ENCODE measurements at regions not wholly inside any gene's neighbourhood (a gene's known extent, or its start where the extent isn't known, plus 50 kb on each side); places are given as distances from the start of the nearest gene placed in this dataset.

GRCh38 chr7:136714062-136714461 lies 154.4 kb upstream of the CHRM2 start:
- no peak for DNase-seq (ENCODE audit: extremely low read depth, low read depth)
- no peak overlapping the region for H3K4me3 ChIP-seq (replicated peaks; ENCODE audit: low read depth, low read length)
- no peak for TF ChIP-seq CTCF (IDR thresholded peaks at IDR 0.05; ENCODE audit: low read depth, low read length, missing control alignments)

- H3K4me3 ChIP-seq (replicated peaks; ENCODE audit: low read depth, low read length): no peak overlapping the region
- DNase-seq (ENCODE audit: extremely low read depth, low read depth): no peak
- no peak for TF ChIP-seq CTCF (IDR thresholded peaks at IDR 0.05; ENCODE audit: low read depth, low read length, missing control alignments)
These were observed 157.7 kb upstream of the CHRM2 start for GRCh38 chr7:136710751-136711150.

GRCh38 chr7:136709876-136710275 lies 158.6 kb upstream of the CHRM2 start:
- TF ChIP-seq CTCF (IDR thresholded peaks at IDR 0.05; ENCODE audit: low read depth, low read length, missing control alignments): no peak
- no peak for DNase-seq (ENCODE audit: extremely low read depth, low read depth)
- H3K4me3 ChIP-seq (replicated peaks; ENCODE audit: low read depth, low read length): no peak overlapping the region

GRCh38 chr7:136702913-136703312 lies 165.5 kb upstream of the CHRM2 start:
- H3K4me3 ChIP-seq (replicated peaks; ENCODE audit: low read depth, low read length): no peak overlapping the region
- TF ChIP-seq CTCF (IDR thresholded peaks at IDR 0.05; ENCODE audit: low read depth, low read length, missing control alignments): no peak
- no peak for DNase-seq (ENCODE audit: extremely low read depth, low read depth)

GRCh38 chr7:136698977-136699376 lies 169.5 kb upstream of the CHRM2 start:
- H3K4me3 ChIP-seq (replicated peaks; ENCODE audit: low read depth, low read length): no peak overlapping the region
- no peak for DNase-seq (ENCODE audit: extremely low read depth, low read depth)
- TF ChIP-seq CTCF (IDR thresholded peaks at IDR 0.05; ENCODE audit: low read depth, low read length, missing control alignments): no peak

GRCh38 chr7:136698231-136698630 lies 170.2 kb upstream of the CHRM2 start:
- no peak for DNase-seq (ENCODE audit: extremely low read depth, low read depth)
- no peak overlapping the region for H3K4me3 ChIP-seq (replicated peaks; ENCODE audit: low read depth, low read length)
- TF ChIP-seq CTCF (IDR thresholded peaks at IDR 0.05; ENCODE audit: low read depth, low read length, missing control alignments): no peak

- no peak overlapping the region for H3K4me3 ChIP-seq (replicated peaks; ENCODE audit: low read depth, low read length)
- no peak for TF ChIP-seq CTCF (IDR thresholded peaks at IDR 0.05; ENCODE audit: low read depth, low read length, missing control alignments)
- DNase-seq (ENCODE audit: extremely low read depth, low read depth): no peak
These were observed 171.2 kb upstream of the CHRM2 start for GRCh38 chr7:136697271-136697670.

All from HFF-Myc (cell line).